ENCODE measurements at regions not wholly inside any gene's neighbourhood (a gene's known extent, or its start where the extent isn't known, plus 50 kb on each side); places are given as distances from the start of the nearest gene placed in this dataset.

GRCh38 chr1:88009916-88010315 is 674.2 kb upstream of the PKN2 start:
- no peak for TF ChIP-seq CTCF (IDR thresholded peaks at IDR 0.05)
- TF ChIP-seq POLR2A (IDR thresholded peaks at IDR 0.05) = no peak

Measured in testis (tissue), 2 donors.